Heart left ventricle (tissue), 16 donors: ENCODE measurements at regions not wholly inside any gene's neighbourhood (a gene's known extent, or its start where the extent isn't known, plus 50 kb on each side); places are given as distances from the start of the nearest gene placed in this dataset.

Experiments used
- ATAC-seq, 4 donors: fragments of 200-7000 bp; cut with Tn5 transposase; one replicate each; pipeline ENCODE4 v1.9.1; 2020 to 2022; ENCODE audit warnings: moderate library complexity in 4 of 4, mild to moderate bottlenecking in 3 of 4, moderate number of reproducible peaks in 1 of 4
- DNase-seq, 5 donors: peaks; one replicate each; pipeline ENCODE4 v3.0.0-alpha.2; 2020
- H3K27ac ChIP-seq, 12 donors: fragments of 200-600 bp; sonication (generic) in 4 of 12; one replicate each; pipeline versions ENCODE4 v1.5.0 to v1.8.0; 2016 to 2022; ENCODE audit warnings: mild to moderate bottlenecking in 2 of 12
- H3K27me3 ChIP-seq, 9 donors: fragments of 200-600 bp; sonication (generic) in 2 of 9; one replicate each; pipeline versions ENCODE4 v1.5.1 to v1.8.0; 2016 to 2022; ENCODE audit warnings: mild to moderate bottlenecking in 3 of 9
- H3K36me3 ChIP-seq, 9 donors: fragments of 200-600 bp; sonication (generic) in 2 of 9; one replicate each; pipeline versions ENCODE4 v1.5.0 to v1.8.0; 2018 to 2022; ENCODE audit warnings: mild to moderate bottlenecking in 2 of 9
- H3K4me1 ChIP-seq, 12 donors: fragments of 200-600 bp; sonication (generic) in 4 of 12; one replicate each; pipeline versions ENCODE4 v1.5.0 to v1.8.0; 2016 to 2022; ENCODE audit warnings: mild to moderate bottlenecking in 3 of 12
- H3K4me3 ChIP-seq, 12 donors: fragments of 200-600 bp; sonication (generic) in 4 of 12; one replicate each; pipeline versions ENCODE4 v1.5.0 to v1.8.0; 2017 to 2022; ENCODE audit warnings: mild to moderate bottlenecking in 9 of 12, moderate library complexity in 4 of 12
- H3K9me3 ChIP-seq, 12 donors: fragments of 200-600 bp; sonication (generic) in 4 of 12; one replicate each; pipeline versions ENCODE4 v1.5.0 to v1.8.0; 2016 to 2022; ENCODE audit warnings: mild to moderate bottlenecking in 1 of 12
- POLR2A ChIP-seq, 2 donors: fragments of 450-650 bp; IDR thresholded peaks; one replicate each; pipeline ENCODE4 v1.6.1; 2017; ENCODE audit warnings: antibody characterized with exemption in 2 of 2, mild to moderate bottlenecking in 2 of 2, moderate library complexity in 2 of 2
- WGBS, 4 donors: extraction: QIAGEN DNeasy Blood & Tissue Kit in 2 of 4; methylation state at CpG; one replicate each; pipeline versions ENCODE4 v1.1.5 to v1.1.7; 2013 to 2018; 5-methylcytosine and 5-hydroxymethylcytosine counted together
- intact Hi-C, 10 donors: fragments of 100-400 bp; cut with DNase I; formaldehyde crosslinking; loops; one replicate each; pipeline versions ENCODE4 v1.11.1 to v1.14.2; 2022
- TF ChIP-seq, protein P1 (sequence below), 12 donors: fragments of 200-600 bp; sonication (generic) in 4 of 12; IDR thresholded peaks; one replicate each; pipeline versions ENCODE4 v1.5.0 to v1.8.0; 2018 to 2022; ENCODE audit warnings: antibody characterized with exemption in 12 of 12, mild to moderate bottlenecking in 5 of 12
- donor health status: ischemic (EF 13 %, LVEDD 7.1; RV severe dilation, severe dysfunction).
- donor health status: healthy with polysubstance abuse.
- donor health status: DM: no; HTN: yes; CAD: no.
- donor health status: DM: no; HTN: no; CAD: no.
- donor health status: ischemic (EF 25% LVEDD 6.9; RV normal size, moderate dysfunction).
- donor health status: ischemic (EF 25% LVEDD 5.7; RV mildly dilated, moderate dysfunction).
- donor health status: healthy.
- donor health status: DM: yes; HTN: yes; CAD: no.
- donor health status: ischemic (EF 35%, LVEDD 5.7; RV mildly dilated, moderate dysfunction).
- donor health status: nonischemic (EF 11% LVEDD 7.7; RV severe dilation, severe dysfunction).
- donor health status: DM: yes; HTN: yes; CAD: no.
- donor health status: PGD.
- donor health status: ischemic (EF 29% LVEDD 5.4; RV normal size, mild dysfunction).
- donor health status: nonischemic (EF 23%, LVEDD 6.1; RV moderate dilation, normal function).

DNA sequence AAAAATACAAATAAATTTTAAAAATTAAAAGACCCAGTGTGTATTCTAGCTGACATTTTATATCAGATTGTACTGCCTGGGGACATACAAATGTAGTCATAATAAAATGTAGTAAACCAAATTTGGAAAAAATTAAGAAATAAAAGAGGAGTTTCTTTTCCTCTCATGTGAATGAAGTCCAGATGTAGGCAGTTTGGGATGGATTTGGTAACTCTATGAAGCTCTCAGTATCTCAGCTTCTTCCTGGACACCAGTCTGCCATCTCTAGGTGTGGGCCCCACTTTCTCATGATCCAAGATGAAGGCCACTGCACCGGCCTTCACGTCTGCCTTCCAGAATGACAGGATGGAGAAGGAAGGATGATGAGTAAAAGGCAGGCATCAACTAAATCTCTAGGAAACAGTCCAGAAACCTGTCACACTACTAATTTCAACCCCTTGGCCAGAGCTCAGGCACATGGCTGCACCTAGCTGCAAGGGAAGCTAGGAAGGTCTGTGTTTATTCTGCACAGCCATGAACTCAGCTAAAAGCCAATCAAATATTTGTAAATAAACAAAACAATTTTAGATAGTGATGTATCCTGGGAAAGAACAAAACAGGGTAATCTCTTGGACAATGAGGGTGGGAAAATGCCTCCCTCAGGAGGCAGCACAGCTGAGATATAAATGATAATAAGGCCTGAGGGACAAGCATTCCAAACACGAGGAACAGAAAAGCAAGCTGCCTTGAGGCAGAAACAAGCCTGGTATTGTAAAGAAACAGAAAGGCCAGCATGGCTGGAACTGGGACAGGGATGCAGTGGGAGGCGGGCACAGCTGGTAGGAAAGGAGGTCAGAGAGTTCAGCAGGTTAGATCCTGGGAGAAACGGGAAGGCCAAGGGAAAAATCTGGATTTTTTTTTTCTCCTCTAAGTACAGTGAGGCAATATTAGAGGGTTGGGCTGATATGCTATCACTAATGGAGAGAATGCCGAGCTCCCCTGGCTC lies 88.5 kb upstream of the PTPN1 start:
- DNase-seq = no peak
- Histone ChIP-seq H3K4me1 (peaks cover 0 to 13% (median 7%) of the 10 kb centered on the region in 12 donors), H3K9me3 (peaks cover 0 to 7% (median 2%) of the 10 kb centered on the region in 12 donors), H3K4me3 (no peak overlapping the region), H3K36me3 (no peaks in the 10 kb centered on the region), H3K27me3 (no peaks in the 10 kb centered on the region), H3K27ac (peak overlapping the region in 1 of 12 donors; percentile 74)
- 82 to 89% (median 85%) methylated on average over 6 of the region's 6 CpGs for WGBS, 4 donors
- intact Hi-C loops = no loop called here
- TF ChIP-seq POLR2A (IDR thresholded peaks at IDR 0.05) = no peak
- TF ChIP-seq, protein P1, sequence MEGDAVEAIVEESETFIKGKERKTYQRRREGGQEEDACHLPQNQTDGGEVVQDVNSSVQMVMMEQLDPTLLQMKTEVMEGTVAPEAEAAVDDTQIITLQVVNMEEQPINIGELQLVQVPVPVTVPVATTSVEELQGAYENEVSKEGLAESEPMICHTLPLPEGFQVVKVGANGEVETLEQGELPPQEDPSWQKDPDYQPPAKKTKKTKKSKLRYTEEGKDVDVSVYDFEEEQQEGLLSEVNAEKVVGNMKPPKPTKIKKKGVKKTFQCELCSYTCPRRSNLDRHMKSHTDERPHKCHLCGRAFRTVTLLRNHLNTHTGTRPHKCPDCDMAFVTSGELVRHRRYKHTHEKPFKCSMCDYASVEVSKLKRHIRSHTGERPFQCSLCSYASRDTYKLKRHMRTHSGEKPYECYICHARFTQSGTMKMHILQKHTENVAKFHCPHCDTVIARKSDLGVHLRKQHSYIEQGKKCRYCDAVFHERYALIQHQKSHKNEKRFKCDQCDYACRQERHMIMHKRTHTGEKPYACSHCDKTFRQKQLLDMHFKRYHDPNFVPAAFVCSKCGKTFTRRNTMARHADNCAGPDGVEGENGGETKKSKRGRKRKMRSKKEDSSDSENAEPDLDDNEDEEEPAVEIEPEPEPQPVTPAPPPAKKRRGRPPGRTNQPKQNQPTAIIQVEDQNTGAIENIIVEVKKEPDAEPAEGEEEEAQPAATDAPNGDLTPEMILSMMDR (IDR thresholded peaks at IDR 0.05) = no peak
- ATAC-seq = no peak

DNA sequence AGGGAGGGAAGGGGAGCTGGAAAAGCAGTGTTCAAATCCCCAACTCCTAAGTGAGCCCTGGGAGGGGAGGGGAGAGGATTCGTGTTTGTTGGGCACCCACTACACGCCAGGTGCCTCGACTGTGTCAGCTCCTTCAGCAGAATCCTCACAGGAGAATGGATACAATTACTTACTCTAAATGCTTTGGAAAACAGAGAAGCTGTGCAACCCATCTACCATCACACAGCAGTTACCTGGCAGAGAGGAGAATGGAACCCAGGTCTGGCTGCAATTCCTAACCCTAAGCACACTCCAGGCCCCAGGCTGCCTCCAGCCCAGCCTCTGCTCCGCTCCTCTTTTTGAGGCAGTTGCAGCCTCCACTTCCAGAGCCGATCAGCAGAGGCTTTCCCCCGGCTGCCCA lies 86.4 kb upstream of the PTPN1 start:
- H3K27ac ChIP-seq = peak overlapping the region in 3 of 12 donors; percentile 2 to 36 (median 17)
- H3K4me3 ChIP-seq = no peak overlapping the region
- whole genome bisulfite sequencing, 4 donors = 87 to 92% (median 90%) methylated on average over 6 of the region's 6 CpGs
- peaks cover 0 to 7% (median 2%) of the 10 kb centered on the region in 12 donors for H3K9me3 ChIP-seq
- no peak for DNase-seq
- H3K4me1 ChIP-seq = peaks cover 0 to 28% (median 7%) of the 10 kb centered on the region in 12 donors
- TF ChIP-seq, protein P1 (IDR thresholded peaks at IDR 0.05) = no peak
- TF ChIP-seq POLR2A (IDR thresholded peaks at IDR 0.05) = no peak
- intact Hi-C loops = no loop called here
- H3K27me3 ChIP-seq = no peaks in the 10 kb centered on the region
- ATAC-seq = no peak
- no peaks in the 10 kb centered on the region for H3K36me3 ChIP-seq

DNA sequence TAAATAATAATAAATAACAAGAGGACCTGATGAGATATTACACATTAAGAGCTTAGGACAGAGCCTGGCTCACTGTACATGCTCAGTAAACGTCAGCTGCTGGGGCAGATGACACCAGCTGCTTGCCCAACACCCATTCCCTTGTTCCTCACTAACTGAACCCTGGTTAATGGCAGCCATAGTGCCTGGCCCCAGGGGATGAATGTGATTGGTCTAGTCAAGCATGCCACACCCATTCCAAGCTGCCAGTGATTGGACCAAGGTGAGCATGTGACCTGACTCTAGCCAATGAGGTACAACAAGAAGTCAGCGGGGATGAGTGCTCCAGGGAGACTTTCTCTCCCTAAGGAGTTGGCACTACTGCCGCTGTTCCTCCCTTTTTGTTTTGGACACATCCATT lies 85.1 kb upstream of the PTPN1 start:
- Histone ChIP-seq H3K4me3 (no peak overlapping the region), H3K36me3 (no peaks in the 10 kb centered on the region), H3K27me3 (no peaks in the 10 kb centered on the region), H3K4me1 (peaks cover 0 to 28% (median 7%) of the 10 kb centered on the region in 12 donors), H3K27ac (no peak overlapping the region), H3K9me3 (peaks cover 0 to 7% (median 2%) of the 10 kb centered on the region in 12 donors)
- ATAC-seq (no peak), DNase-seq (no peak)
- WGBS, 4 donors = 65 to 84% (median 81%) methylated on average over 3 of the region's 3 CpGs
- intact Hi-C loops = no loop called here
- TF ChIP-seq, protein P1 (IDR thresholded peaks at IDR 0.05) = no peak
- TF ChIP-seq POLR2A (IDR thresholded peaks at IDR 0.05) = no peak

DNA sequence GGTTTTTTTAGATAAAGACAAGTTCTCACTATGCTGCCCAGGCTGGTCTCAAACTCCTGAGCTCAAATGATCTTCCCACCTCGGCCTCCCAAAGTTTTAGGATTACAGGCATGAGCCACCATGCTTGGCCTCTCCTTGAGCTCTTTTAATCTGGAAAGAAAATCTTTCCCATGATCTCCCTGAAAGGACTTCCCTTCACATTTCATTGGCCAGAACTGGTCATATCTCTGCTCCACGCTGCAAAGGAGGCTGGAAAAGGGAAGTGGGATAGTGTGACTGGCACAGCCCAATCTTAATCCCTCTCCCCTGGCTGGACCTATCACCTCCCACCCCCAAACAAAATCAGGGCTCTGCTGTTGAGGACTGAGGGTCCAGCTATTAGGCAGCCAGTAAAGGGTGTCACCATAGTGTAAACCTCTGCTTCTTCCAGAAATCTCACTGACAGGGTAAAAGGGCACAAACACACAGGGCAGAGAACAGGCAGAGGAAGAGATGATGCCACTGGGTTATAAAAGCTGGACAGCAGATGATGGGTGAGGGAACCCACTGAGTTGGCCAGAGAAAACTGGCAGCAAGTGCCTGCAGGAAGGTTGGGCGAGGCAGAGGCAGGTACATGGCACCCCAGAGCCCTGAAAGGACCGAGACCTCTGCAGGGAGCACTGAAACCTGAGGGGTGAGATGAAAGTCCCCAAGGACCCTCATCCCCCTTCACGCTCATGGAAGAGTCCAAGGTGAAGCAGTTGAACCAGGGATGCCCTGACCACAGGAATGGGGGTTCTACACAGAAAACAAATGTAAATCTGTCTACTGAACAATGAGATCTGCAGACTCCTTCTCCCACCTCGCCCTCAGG lies 83.1 kb upstream of the PTPN1 start:
- no peak overlapping the region for H3K27ac ChIP-seq
- ATAC-seq = peak in 1 of 4 donors; percentile 23
- no peak for TF ChIP-seq POLR2A (IDR thresholded peaks at IDR 0.05)
- TF ChIP-seq, protein P1 (IDR thresholded peaks at IDR 0.05) = no peak
- no peaks in the 10 kb centered on the region for H3K36me3 ChIP-seq
- WGBS, 4 donors = 80 to 82% (median 81%) methylated on average over 6 of the region's 6 CpGs
- DNase-seq = no peak
- no peaks in the 10 kb centered on the region for H3K9me3 ChIP-seq
- no peaks in the 10 kb centered on the region for H3K27me3 ChIP-seq
- peaks cover 0 to 28% (median 7%) of the 10 kb centered on the region in 12 donors for H3K4me1 ChIP-seq
- no peak overlapping the region for H3K4me3 ChIP-seq
- intact Hi-C loops = no loop called here
